Posterior cingulate gyrus (tissue), 11 donors: ENCODE measurements at regions not wholly inside any gene's neighbourhood (a gene's known extent, or its start where the extent isn't known, plus 50 kb on each side); places are given as distances from the start of the nearest gene placed in this dataset.

ENCODE experiments used
- DNase-seq, 10 donors: peaks; one replicate each; pipeline versions ENCODE4 v3.0.0 to v3.0.0-alpha.2; 2020 to 2021; ENCODE audit warnings: mixed read lengths in 3 of 10
- intact Hi-C: fragments of 100-400 bp; cut with DNase I; formaldehyde crosslinking; loops from one replicate; pipeline ENCODE4 v1.15.1; 2023

DNA sequence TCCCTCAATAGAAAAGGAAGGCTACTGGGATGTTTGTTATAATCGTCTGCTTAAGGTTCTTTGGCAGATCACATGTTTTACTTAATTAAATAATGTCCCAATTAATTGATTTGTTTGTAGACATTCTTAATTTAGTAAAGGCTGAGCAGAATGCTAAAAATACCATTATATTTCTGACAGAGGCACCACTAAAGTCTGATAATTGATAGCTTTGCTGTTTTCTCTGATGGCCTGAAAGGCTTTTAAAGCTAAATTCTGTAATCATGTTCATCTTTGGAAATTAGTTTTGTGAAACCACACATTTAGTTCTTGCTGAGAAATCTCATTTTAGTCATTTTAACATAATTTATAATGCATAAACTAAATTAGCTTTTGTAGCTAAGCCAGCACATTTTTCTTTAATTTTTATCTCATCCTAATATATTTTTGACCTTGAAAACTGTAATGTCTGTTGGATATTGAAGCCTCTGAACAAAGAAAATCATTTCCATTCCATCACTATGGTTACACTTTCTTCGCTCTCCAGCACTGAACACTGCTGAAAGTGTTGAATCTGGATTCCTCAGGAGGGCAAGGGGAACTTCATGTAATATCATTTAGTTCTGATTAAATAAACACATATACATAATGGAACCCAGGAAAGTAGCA, 329.4 kb downstream of the ELAVL2 start:
- intact Hi-C loops: no loop called here
- DNase-seq: no peak

DNA sequence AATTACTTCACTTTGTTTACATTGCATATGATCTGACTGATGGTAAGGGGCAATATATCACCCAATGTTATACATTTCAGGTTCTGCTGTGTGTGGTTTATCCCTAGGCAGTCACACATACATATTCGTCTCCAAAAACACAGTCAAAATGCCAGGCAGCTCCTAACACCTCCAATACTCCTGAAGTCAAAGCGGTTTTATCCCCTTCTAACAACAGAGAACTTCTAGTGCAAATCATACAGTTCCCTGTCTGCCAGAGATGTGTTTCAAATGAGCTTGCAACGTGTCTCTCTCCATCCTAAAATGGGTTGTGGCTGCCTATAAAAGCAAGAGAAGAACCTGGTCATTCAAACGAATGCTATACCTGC, 328.9 kb downstream of the ELAVL2 start:
- intact Hi-C loops: no loop called here
- DNase-seq: no peak

DNA sequence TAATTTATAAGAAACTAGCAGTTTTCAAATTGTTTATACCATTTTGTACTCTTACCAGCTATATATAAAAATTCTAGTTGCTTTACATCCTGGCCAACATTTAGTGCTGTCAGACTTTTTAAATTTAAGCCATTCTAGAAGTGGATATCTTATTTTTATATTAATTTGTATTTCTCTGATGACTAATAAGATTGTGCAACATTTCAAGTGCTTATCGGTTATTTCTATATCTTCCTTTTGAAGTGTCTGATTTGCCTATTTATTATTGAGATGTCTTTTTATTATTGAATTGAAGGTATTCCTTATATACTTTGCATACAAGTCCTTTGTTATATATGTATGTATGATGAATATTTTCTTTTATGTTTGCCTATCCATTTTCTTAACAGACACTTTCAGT, 324.0 kb downstream of the ELAVL2 start:
- DNase-seq: no peak
- intact Hi-C loops: no loop called here

DNA sequence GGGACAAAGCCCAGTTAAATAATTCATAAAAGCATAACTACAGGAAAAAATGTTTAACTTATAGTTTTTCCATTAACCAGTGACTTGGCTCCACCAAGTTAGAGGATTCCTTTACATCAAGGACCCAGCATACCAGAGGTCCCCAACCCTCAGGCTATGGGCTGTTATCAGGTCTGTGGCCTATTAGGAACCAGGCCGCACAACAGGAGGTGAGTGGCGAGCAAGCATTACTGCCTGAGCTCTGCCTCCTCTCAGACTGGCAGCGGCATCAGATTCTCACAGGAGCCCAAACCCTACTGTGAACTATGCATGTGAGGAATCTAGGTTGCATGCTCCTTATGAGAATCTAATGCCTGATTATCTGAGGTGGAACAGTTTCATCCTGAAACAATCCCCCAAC, 303.1 kb downstream of the ELAVL2 start:
- no peak for DNase-seq
- intact Hi-C loops: no loop called here

DNA sequence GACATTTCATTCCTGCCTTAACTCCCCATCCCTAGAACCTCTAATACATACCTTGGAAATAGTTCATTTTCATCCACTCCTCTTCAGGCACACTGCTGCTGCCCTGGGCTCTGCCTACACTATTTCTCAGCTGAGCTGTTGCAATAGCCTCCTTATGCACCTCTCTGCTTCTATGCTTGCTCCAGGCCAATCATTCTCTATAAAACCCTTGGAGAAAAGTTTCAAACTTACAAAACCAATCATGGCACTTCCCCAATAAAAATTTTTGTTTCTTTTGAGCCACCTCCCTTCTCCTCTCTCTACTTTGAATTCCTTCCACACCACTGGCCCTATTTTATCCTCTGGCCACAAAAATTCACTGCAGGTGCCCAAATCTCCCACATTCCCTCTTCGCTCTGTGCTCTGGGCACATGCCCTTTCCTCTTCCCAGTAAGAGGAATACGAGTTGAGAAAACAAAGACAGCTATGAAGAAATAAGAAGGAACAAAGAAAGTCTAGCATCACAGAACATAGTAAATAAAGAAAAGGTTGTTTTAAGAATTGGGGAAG, 301.4 kb downstream of the ELAVL2 start:
- intact Hi-C loops: no loop called here
- DNase-seq: no peak

DNA sequence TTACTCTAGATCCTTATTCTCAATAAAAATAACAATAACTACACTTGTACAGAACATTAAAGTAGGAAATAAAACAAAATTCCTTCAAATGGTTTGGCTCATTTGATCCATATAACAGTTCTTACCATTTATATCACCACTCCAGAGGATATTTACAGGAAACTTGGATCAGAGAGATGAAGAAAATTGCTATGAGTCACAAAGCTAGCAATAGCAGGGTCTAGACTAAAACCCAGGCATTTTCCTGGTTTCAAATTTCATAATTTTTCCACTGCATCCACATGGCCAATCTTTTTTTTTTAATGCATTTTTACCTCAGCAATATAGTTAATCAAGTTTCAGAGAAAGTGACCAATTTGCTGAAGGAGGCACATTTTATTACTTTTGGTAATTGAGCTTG, 299.2 kb downstream of the ELAVL2 start:
- intact Hi-C loops: no loop called here
- DNase-seq: no peak

DNA sequence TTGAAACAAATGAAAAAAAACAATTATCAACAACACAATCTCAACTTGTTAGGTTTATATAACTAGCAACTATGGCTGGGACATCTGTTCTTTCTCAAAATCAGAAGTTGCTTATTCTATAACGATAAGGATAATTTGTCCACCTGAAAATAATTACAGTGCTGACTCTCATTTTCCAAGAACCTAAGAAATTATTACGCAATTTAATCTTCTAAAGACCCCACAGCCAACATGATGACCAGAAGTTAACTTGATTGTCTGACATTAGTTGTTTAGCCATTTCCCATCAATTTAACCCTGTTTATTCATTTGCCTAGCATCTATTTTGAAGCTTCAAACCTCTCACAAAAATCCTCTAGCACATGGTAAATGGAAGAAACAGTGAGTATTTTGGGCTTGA, 293.8 kb downstream of the ELAVL2 start:
- DNase-seq: no peak
- intact Hi-C loops: no loop called here

DNA sequence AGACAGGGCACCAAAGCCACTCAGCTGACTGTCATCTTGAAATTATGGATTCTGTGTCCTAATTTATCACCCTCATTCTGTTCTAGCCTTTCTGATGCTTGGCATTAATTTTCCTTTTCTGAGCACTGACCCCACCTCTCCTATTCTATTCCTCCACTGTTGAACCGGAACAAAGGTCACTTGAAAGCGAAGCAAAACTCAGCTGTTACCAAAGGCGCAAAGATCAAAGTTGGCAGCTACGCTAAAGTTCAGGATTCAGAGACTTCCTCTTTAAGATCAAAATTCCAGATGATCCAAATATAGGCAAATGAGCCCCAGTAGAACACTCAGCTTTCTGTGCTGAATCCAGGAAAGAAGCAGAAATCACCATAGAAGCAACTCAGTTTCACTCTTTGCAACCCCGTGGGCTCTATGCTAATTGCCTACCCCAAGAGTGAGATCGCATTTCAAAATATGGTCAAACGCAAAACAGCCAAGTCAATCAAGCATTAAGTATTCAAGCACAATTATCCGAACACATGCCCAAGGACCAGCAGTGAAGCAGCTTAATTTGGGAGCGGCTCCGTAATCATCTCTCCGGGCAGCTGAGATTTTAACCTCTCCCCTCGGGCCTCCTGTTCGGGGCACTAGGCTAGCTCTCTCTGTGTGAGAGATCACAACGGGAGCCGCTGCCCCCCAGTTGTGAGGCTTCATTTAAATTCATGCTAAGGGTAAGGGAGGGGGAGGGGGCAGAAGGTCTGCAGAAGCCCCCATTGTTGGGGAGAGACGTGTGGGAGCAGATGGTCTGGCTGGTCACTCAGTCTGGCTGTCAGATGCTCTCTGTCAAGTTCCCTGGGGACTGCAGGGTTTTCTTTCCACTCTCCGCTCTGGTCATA, 288.6 kb downstream of the ELAVL2 start:
- DNase-seq: no peak
- intact Hi-C loops: no loop called here

DNA sequence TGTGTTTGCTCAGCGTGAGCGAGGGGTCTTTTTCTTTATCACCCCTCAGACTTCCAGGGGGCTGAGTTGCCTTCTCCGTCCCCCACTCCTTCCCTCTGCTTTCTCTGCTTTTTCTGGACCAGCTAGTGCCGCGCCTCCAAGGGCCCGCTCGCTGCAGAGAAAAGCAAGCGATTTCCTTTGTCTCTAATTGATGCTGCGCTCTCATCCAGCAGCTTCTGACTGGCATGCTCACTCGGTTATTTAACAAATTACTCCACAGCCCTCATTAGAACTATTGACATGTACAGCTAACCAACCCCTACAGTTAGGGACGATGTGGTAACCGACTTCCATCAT, 288.0 kb downstream of the ELAVL2 start:
- peak in 1 of 10 donors; percentile 79 for DNase-seq

DNA sequence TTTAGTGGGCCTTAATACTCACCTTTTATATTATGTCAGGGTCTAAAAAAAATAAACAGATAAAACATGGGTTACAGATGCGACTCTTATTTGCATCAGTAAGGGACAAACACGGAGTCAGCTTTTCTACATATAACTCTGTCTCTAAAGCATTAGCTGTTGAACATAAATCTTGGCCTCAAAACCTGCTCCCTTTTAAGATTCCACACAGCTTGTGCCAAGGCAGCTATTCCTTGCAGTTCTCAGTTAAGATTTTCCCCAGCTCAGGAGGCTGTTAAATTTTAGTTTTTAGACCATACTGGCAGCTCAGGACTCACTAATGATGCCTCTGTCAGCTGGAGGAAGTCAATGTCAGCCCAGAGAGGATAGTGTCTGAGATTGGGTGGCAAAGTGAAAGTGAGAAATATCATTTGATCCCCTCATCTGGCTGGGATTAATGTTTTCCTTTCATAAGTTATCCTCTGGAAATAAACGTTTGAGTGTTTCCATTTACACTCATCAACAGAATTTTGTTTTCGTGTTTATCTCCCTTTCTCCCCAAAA, 287.5 kb downstream of the ELAVL2 start:
- DNase-seq: no peak
- intact Hi-C loops: no loop called here

More for the DNA sequence above, 288.0 kb downstream of the ELAVL2 start:
- intact Hi-C loops: no loop called here

DNA sequence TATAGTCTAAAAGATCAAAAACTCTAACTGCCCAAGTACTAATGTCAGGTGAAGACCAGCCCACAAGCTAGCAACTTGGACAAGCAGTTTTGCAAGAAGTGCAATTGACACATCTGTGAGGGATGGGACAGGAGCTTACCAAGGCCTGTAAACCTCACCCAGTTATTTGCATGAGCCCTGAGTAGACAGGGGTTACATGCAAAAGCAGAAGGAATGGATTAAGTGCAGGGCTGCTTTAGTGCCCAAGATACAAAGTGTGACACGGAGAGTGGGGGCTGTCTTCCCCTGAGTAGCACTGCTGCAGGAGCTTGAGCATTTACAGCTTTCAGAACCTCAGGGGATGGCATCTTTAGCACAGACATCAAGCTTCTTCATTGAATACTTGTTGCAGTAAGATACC, 286.7 kb downstream of the ELAVL2 start:
- DNase-seq: no peak
- intact Hi-C loops: no loop called here

DNA sequence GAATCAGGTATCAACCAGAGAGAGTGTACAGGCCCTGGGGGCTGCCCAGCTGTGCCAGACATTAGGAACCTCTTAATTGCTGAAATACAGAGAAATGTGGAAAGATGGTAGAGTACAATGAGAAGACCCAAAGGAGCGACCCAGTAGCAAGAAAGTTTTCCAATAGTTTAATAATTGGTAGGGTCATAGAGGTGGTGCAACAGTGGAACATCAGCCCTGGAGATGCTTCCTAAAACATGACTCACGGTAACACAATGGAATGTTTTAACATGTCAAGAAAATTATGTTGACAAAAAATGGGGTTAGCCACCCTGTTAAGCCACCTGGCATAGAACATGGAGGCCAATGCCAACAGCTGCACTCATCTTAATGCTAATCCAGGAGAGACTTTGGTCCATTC, 284.1 kb downstream of the ELAVL2 start:
- DNase-seq: no peak
- intact Hi-C loops: no loop called here

DNA sequence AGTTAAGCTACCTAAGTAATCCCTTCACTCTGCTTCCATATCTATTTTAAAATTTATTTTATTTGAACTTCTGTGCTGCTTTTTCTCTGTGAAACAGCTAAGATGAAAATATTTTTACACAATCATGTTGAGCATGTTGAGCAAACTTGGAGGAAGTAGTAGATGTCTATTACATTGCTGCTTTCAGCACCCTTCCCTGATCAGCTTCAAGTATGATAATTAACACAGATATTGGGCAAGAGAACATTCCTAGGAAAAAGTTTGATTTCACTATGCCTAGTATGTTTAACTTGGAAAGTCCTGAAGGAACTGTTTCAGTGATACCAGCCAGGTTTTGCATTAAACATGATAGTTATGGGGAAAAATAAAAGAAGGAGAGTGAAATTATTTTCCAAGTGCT, 283.6 kb downstream of the ELAVL2 start:
- intact Hi-C loops: no loop called here
- no peak for DNase-seq

DNA sequence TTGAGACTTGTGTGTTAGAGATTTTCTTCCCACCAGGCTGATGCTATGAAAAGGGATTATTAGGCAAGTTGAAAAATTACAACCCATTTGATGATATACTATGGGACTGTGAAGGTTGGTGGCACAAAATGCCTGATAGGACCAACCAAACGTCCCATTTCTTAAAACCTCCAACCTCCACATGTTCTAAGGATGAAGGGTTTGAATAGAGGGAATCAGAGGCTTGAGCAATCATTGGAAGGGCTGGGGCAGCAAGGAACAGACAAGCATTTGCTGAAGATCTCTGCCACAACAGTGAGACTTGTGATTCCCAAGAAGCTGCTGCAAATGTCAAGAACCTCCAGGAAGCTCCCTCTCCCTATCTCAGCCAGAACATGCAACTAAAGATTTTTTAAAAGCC, 283.1 kb downstream of the ELAVL2 start:
- intact Hi-C loops: no loop called here
- DNase-seq: no peak

DNA sequence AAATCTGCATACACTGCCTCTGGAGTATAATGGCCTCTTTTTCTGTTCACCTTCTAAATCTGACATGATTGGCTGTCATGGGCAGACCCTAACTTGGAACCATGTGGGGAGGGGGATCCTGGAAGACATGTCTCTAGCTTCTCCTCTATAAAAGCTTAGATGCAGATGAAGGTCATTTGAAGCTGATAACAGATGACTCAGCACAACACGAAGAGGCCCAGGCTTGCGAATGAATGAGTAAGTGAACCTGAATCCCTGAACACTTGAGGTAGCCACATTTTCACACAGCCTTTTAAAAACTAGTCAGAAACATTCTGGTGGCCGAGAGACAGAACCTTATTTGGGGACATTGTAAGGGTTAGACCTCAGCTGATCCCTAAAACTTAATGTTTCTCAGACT, 282.6 kb downstream of the ELAVL2 start:
- DNase-seq: no peak
- intact Hi-C loops: no loop called here

DNA sequence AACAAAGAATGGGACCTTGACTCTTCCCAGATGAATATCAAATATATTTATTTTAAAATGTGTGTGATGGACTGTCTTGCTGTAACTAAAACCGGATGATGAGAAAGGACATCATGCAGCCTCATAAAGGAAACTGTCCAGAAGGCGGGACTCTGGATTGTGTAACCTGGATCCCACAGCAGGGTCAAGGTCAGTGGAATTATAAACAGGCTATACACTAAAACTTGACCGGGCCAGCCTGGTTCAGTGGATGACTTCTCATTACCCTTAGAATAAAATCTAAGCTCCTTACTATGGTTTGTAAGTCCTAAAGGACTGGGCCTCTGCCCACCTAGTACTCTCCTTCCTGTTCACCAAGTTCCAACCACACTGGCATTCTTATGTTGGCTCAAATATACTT, 280.3 kb downstream of the ELAVL2 start:
- DNase-seq: no peak
- intact Hi-C loops: no loop called here

DNA sequence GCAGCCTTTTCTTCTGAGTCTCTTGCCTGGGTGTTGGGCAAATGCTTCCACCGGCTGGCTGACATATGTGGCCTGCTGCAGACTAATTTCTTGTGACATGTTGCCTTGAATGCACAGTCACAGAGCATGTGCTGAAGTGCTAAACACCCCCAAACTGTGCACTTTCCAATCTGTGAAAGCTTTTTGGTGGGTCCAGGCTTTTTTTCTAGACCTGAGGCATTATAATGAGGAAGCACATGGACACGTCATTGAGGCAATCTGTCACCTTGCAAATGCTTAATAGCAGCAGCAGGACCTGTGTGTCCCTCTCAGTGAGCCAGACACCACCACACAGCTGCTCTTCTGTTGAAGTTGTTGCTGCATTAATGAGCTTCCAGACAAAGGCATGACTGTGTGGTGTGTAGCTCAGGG, 274.7 kb downstream of the ELAVL2 start:
- no peak for DNase-seq
- intact Hi-C loops: loop anchor here (2.0 kb wide), 1 partner anchor 65 kb away; no protein-coding TSS in a partner anchor

DNA sequence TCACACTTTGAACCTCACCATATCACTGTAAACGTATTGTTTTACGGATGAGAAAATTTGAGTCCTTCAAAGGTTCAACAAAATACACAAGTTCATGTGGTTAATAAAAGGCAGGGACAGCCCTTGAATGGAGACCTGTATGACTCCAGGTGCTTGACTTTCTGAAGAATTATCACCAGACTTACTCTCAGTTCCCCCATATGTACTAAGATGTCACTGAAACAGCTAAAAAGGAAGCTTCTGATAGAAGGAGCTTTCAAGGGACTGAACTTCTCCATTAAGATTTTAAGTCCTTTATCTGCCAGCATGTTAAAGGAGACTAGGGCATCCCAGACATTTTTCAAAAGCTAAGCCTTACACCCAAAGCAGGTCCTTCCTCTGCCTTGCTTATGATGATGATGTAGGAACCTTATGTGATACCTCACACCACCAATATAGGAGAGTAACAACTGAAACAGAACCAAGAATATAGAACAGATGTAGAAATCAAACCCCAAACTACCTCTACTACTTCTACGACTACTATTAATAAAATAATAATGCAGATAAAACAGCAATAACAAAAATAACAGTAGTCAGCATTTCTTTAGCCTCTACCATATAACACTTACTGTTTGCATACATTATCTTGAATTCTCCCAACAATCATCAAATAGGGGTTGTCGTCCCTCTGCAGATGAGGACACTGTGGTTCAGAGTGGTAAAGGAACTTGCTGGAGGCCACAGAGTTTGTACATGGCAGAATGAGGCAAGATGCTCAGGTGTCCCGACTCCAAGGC, 273.9 kb downstream of the ELAVL2 start:
- intact Hi-C loops: loop anchor here (2.0 kb wide), 1 partner anchor 65 kb away; no protein-coding TSS in a partner anchor
- no peak for DNase-seq

DNA sequence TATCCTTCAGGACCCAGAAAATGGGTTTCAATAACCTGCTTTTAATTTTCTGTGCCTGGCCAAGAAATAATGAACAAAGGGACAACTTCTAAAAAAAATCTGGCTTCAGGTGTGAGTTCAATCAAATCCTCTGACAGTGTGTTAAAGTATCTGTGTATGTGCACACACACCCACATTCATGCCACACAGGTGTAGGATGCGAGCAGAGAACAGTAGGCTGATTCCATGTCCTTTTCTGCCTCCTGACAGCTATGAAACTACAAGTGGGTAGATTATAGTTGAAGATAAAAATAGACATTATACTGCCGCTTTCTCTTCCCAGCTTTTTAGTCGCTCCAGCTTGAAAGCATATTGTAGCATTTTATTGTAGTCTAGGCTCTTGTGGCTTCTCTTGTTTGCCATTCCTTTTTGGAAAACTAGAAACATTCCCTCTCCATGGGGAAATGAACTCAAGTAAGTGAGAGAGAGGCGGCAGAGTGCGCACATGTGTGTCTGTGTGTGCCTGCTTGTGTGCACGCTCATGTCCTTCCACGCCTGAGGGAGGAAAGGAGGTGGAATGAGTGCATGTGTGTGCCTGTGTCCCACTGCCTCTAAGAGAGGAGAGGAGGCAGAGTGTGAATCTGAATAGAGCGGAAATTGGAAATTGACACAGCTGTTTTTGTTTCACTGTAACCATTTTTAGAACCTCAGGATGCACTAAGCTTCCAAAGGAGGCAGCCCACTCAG, 273.0 kb downstream of the ELAVL2 start:
- intact Hi-C loops: no loop called here
- peak in 1 of 10 donors; percentile 67 for DNase-seq

DNA sequence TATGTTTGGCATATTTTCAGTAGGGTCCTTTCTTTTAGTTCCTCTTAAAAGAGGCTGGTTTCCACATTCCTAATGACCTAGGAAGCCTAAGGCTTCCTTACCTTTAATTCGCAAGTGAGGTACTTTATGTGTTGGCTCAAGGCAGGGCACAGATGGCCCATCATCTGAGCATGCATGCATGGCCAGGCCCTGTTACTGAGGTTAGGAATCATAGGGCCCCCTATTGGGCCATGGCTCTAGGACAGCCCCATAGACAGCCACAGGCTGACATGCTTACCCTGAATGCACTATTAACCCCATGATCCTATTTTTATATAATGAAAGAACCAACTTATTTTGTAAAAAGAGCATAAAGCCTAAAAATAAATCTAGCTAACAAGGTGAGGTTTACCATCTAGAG, 271.4 kb downstream of the ELAVL2 start:
- DNase-seq: no peak
- intact Hi-C loops: no loop called here
